ENCODE measurements at regions not wholly inside any gene's neighbourhood (a gene's known extent, or its start where the extent isn't known, plus 50 kb on each side); places are given as distances from the start of the nearest gene placed in this dataset.

DNA sequence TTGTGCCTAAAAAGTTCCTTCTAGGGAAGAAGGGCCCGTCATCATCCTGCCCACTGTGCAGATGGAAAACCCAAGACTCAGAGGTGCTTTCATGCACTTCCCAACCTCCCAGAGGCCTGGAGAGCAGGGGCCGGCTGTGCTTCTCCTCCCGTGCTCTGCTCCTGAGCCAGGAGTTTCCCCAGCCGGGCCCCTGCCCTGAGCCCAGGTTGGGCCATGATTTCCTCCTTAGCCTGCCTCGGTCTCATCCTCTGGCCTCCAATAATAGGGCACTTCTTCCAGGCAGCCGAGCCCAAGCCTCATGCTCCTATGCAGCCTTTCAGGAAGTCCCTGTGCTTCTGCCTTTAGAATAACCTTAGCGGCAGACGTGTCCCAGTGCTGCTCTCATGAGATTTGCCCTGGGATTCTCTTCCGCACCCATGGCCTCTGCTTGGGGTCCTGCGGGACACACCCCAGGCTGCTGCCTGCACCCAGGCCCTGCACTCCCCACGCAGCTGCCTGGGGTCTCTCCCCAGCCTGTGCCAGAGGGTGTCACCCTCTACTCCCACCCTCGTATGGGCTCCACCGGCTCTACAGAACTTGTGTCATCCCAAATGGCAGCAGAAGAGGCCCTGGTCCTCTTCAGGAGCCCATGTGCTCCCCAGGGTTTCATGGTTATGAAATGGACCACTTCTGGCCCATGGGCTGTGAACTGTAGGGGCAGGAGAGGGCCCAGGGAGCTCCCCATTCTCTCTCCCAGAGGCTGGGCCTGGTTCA, 359.3 kb downstream of the ADGRD1 start:
- no peak for TF ChIP-seq TAF1 (IDR thresholded peaks at IDR 0.05; ENCODE audit: borderline replicate concordance, insufficient read depth, low read length)

DNA sequence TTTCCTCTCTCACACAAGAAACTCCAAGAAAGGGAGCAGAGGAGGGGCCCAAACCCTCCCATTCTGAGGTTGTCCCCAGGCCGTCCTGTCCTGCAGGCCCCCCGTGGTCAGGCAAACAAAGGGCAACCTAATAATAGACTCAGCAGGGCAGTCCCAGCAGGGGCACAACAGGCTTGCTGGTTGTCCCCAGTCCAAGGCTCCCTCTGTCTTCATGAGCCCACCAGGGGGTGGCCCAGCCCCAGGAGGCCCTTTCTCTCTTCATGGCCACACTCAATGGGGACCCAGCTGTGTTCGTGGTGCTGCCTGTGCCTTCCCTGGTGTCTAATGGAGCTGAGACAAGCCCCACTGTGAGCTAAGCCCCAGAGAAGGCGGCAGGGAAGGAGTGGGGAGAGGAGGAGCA, 359.9 kb downstream of the ADGRD1 start:
- TF ChIP-seq, protein P1, sequence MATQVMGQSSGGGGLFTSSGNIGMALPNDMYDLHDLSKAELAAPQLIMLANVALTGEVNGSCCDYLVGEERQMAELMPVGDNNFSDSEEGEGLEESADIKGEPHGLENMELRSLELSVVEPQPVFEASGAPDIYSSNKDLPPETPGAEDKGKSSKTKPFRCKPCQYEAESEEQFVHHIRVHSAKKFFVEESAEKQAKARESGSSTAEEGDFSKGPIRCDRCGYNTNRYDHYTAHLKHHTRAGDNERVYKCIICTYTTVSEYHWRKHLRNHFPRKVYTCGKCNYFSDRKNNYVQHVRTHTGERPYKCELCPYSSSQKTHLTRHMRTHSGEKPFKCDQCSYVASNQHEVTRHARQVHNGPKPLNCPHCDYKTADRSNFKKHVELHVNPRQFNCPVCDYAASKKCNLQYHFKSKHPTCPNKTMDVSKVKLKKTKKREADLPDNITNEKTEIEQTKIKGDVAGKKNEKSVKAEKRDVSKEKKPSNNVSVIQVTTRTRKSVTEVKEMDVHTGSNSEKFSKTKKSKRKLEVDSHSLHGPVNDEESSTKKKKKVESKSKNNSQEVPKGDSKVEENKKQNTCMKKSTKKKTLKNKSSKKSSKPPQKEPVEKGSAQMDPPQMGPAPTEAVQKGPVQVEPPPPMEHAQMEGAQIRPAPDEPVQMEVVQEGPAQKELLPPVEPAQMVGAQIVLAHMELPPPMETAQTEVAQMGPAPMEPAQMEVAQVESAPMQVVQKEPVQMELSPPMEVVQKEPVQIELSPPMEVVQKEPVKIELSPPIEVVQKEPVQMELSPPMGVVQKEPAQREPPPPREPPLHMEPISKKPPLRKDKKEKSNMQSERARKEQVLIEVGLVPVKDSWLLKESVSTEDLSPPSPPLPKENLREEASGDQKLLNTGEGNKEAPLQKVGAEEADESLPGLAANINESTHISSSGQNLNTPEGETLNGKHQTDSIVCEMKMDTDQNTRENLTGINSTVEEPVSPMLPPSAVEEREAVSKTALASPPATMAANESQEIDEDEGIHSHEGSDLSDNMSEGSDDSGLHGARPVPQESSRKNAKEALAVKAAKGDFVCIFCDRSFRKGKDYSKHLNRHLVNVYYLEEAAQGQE (IDR thresholded peaks at IDR 0.05; ENCODE audit: insufficient read depth in 1 of 2, low read depth in 2 of 2, low read length in 2 of 2) = no peak
- TF ChIP-seq SIN3A (IDR thresholded peaks at IDR 0.05; ENCODE audit: borderline replicate concordance, insufficient read depth, low read length) (no peak), TAF1 (IDR thresholded peaks at IDR 0.05; ENCODE audit: borderline replicate concordance, insufficient read depth, low read length) (no peak), FOXP2 (optimal IDR thresholded peaks at IDR 0.05; ENCODE audit: borderline replicate concordance, extremely low read depth, extremely low read length, insufficient read depth) (no peak), POLR2AphosphoS5 (IDR thresholded peaks at IDR 0.05; ENCODE audit: low read depth, low read length) (no peak)

DNA sequence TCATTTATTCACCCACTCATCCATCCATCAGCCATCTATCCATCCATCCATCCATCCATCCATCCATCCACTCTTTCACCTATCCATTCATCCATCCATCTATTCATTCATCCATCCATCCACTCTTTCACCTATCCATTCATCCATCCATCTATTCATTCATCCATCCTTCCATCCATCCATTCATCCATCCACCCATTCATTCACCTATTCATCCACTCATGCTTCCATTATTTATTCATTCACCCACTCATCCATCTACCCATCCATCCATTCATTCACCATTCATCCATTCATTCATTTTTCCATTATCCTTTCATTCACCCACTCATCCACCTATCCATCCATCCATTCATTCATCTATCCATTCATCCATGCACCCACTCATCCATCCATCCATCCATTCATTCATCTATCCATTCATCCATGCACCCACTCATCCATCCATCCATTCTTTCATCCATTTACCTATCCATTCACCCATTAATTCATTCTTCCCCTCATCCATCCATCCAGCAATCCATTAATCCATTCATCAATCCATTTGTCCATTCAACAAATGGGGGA, 360.9 kb downstream of the ADGRD1 start:
- TF ChIP-seq TAF1 (IDR thresholded peaks at IDR 0.05; ENCODE audit: borderline replicate concordance, insufficient read depth, low read length) = no peak
- TF ChIP-seq POLR2AphosphoS5 (IDR thresholded peaks at IDR 0.05; ENCODE audit: low read depth, low read length) = no peak
- TF ChIP-seq FOXP2 (optimal IDR thresholded peaks at IDR 0.05; ENCODE audit: borderline replicate concordance, extremely low read depth, extremely low read length, insufficient read depth) = no peak
- no peak for TF ChIP-seq SIN3A (IDR thresholded peaks at IDR 0.05; ENCODE audit: borderline replicate concordance, insufficient read depth, low read length)
- TF ChIP-seq, protein P1 (IDR thresholded peaks at IDR 0.05; ENCODE audit: insufficient read depth in 1 of 2, low read depth in 2 of 2, low read length in 2 of 2) = no peak

DNA sequence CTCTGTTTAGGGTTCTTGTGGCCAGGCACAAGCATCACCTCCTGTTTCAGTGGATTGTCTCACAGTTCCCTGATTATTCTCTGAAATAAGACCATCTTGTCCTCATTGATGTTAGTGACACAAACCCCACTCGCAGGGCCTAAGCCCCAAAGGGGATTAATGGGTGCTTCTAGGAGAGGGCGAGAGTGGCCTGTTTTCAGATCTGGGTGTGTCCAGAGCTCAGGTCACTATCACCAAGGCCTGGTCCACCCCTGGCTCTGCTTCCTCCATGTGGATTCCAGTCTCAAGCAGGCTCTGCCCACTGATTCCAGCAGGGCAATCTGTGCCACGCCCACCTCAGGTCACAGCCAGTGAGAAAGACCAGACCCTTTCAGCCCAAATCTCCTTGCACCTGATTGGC, 361.9 kb downstream of the ADGRD1 start:
- TF ChIP-seq, protein P1 (IDR thresholded peaks at IDR 0.05; ENCODE audit: insufficient read depth in 1 of 2, low read depth in 2 of 2, low read length in 2 of 2) = no peak

DNA sequence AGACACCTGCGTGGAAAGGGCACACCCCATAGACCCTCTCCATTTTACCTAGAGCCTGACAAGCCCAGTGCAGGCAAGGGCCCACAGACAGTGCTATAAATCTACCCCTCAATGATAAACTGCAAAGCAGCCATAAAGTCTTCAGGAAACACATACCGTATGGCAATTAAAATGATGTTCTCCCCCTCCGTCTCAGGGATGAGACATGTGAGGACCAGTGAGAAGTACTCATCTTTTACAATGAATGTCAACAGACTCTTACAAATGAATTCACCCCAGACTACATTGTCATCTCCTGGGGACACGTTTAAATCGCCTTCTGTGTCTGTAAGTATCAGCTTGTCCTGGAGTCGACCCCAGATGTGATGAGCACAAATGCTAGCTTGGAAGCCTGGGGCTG, 362.7 kb downstream of the ADGRD1 start:
- TF ChIP-seq TAF1 (IDR thresholded peaks at IDR 0.05; ENCODE audit: borderline replicate concordance, insufficient read depth, low read length) (no peak), FOXP2 (optimal IDR thresholded peaks at IDR 0.05; ENCODE audit: borderline replicate concordance, extremely low read depth, extremely low read length, insufficient read depth) (no peak), SIN3A (IDR thresholded peaks at IDR 0.05; ENCODE audit: borderline replicate concordance, insufficient read depth, low read length) (no peak), POLR2AphosphoS5 (IDR thresholded peaks at IDR 0.05; ENCODE audit: low read depth, low read length) (no peak)
- TF ChIP-seq, protein P1 (IDR thresholded peaks at IDR 0.05; ENCODE audit: insufficient read depth in 1 of 2, low read depth in 2 of 2, low read length in 2 of 2) = no peak

Data from PFSK-1 (cell line).